HG03060 (cell line): ENCODE measurements at regions not wholly inside any gene's neighbourhood (a gene's known extent, or its start where the extent isn't known, plus 50 kb on each side); places are given as distances from the start of the nearest gene placed in this dataset.
"Not testable (repeated sequence)": the region's sequence is repeated elsewhere in the genome, so short reads cannot be mapped to it uniquely, and the experiment has no call there.

Experiments used
- ATAC-seq: cut with Tn5 transposase; IDR thresholded peaks from one replicate; pipeline ENCODE4 v1.9.1; 2021; ENCODE audit warnings: low read depth, moderate number of reproducible peaks; ENCODE audit not compliant: unreplicated experiment

DNA sequence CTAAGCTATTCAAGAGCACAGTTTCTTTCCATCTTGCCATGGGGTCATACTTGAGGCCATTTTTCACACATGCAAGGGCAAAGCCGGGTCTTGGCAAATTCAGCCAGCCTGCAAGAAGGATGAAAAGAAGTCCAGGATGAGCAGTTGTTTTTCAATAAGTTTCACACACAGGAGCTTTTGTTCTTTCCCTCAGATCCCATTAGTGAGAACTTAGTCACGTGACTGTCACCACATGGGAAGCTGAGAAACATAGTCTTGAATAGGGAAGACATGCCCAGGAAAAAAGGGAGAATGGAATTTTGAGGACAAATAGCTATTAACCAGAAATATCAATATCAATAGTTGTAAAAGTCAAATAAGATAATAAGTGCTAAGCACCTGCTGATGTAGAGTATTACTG lies 137.7 kb downstream of the AHR start:
- no peak for ATAC-seq

- ATAC-seq: no peak
Measured at GRCh38 chr7:17437586-17437985, 139.1 kb downstream of the AHR start.

- ATAC-seq: not testable (repeated sequence)
Measured at GRCh38 chr7:17440025-17440784, 141.8 kb downstream of the AHR start.

DNA sequence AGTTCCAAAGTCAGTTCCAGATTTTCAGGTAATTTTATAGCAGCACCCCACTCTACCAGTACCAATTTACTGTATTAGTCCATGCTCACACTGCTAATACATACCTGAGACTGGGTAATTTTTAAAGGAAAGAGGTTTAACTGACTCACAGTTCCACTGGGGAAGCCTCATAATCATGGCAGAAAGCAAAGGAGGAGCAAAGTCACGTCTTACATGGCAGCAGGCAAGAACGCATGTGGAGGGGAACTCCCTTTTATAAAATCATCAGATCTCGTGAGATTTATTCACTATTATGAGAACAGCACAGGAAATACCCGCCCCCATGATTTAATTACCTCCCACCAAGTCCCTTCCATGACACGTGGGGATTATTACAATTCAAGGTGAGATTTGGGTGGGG lies 142.4 kb downstream of the AHR start:
- no peak for ATAC-seq

DNA sequence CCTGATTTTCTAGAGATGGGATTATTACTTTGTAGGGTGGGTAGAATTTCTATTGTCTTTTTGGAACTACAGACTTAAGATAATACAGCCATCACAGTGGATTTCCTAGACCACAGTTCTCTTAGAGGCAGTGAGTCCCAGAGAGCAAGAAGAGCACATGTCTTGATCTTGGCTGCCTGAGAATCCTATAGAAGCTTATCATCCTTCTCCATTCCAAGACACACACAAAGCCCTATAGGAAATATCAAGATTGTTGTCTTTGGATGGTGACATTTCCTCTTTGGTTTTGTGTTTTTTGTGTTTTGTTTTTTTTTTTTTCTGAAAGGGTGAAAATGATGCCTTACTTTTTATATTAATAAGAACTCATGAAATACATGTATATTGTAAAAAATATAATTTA lies 143.1 kb downstream of the AHR start:
- ATAC-seq: no peak

- ATAC-seq: no peak
Measured at GRCh38 chr7:17444151-17444550, 145.7 kb downstream of the AHR start.

- ATAC-seq: no peak
Measured at GRCh38 chr7:17444673-17445072, 146.2 kb downstream of the AHR start.

DNA sequence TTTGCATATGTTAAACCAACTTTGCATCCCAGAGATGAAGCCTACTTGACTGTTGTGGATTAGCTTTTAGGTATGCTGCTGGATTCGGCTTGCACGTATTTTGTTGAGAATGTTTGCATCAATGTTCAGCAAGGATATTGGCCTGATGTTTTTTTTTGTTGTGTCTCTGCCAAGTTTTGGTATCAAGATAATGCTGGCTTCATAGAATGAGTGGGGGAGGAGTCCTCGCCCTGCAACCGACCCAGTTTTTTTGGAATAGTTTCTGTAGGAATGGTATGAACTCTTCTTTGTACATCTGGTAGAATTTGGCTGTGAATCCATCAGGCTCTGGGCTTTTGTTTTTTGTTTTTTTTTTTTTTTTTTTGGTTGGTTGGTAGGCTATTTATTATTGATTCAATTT lies 147.9 kb downstream of the AHR start:
- no peak for ATAC-seq

- no peak for ATAC-seq
Measured at GRCh38 chr7:17447728-17448478, 149.5 kb downstream of the AHR start.

DNA sequence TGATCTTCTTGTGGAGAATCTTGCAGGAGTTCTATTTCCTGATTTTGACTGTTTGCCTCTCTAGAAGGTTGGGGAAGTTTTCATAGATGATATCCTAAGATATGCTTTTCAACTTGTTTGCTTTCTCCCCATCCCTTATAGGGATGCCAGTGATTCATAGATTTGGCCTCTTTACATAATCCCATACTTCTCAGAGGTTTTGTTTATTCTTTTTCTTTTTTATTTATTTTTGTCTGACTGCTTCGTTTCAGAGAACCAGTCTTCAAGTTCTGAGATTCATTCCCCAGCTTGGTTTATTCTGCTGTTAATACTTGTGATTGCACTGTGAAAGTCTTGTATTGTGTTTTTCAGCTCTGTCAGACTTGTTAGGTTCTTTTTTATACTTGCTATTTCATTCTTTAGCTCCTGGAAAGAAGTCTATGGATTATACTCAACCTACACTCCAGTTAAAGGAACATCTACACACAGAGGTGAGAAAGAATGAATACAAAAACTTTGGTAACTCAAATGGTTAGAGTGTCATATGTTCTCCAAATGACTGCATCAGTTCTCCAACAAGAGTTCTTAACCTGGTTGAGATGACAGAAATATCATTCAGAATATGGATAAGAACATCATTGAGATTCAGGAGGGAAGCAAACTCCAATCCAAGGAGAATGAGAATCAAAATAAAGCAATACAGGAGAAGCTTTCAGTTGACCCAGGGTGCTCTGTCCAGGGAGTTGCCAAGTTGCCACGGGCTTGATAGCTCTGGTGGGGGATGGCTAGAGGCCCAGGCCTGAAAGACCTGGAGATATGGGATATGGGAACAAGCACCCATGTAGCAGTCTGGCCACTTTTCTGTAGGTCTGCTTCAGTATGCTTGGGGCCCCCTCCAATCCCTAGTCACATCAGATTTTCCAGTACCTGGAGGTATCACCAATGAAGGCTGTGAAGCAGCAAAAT lies 150.3 kb downstream of the AHR start:
- ATAC-seq: no peak

DNA sequence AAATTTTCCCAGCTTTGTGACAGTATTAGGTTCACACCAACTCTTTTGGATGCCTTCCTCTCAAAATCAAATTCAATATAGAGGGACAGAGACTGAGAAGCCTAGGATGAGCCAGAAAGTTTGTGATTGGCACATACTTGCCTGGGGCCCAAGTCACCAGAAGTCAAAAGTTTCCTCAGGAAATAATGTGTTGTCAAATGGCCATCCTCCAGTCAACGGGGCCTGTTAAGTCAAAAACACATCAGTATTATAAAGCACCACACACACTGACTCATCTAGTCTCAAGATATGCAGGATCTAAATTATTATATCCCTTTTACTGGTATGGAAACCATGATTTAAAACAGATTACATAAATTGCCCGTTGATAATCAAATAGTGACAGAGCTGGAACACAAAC lies 158.1 kb downstream of the AHR start:
- ATAC-seq: no peak

GRCh38 chr7:17460001-17460400 lies 161.5 kb downstream of the AHR start:
- no peak for ATAC-seq

- no peak for ATAC-seq
Measured at GRCh38 chr7:17460665-17461064, 162.2 kb downstream of the AHR start.

DNA sequence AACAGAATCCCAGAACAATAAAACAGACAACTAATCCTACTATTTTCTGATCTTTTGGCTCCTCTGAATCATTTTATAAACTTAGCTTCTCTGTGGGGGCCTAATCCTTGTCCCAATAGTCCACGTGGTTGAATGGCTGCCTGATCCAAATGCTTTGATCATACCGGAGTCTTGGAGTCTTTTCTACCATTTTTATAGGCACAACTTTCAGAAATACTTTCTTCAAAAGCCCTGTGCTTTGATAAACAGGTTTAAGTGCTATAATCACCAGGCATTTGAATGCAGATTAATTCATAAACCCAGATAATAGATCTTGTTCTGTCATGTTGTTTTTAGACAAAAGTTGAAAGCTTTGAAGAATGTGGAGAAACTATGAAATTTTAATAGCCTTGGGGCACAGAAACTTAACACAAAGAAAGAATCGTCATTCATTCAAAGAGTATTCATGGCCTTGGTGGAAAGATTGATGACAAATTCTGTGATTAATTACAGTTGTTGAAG lies 163.7 kb downstream of the AHR start:
- ATAC-seq: no peak

GRCh38 chr7:17463511-17464085 lies 165.1 kb downstream of the AHR start:
- ATAC-seq: no peak

- no peak for ATAC-seq
Measured at GRCh38 chr7:17466216-17466615, 167.8 kb downstream of the AHR start.

- ATAC-seq: no peak
Measured at GRCh38 chr7:17467386-17467945, 169.0 kb downstream of the AHR start.

- ATAC-seq: no peak
Measured at GRCh38 chr7:17471325-17471724, 172.9 kb downstream of the AHR start.

- peak; percentile 28 for ATAC-seq
Measured at GRCh38 chr7:17472518-17472917, 174.1 kb downstream of the AHR start.

DNA sequence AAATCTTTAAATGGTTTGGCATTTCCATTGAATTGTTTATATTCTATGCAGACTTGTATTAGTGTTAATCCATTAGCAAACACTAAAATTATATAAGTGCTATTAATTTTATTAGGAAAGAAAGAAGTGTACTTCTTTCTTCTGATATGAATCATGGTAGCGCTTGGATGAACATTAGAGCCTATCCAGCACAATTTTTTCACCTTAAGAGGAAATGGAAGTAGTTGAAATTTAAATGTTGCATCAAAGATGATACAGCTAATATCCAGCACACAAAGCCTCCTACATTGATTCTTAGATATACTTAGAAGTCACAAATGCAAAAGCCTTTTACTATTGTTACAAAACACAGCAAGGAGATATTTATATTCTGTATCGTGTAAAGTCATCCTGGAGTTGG lies 174.5 kb downstream of the AHR start:
- peak; percentile 32 for ATAC-seq
